A172 (cell line): ENCODE measurements at regions not wholly inside any gene's neighbourhood (a gene's known extent, or its start where the extent isn't known, plus 50 kb on each side); places are given as distances from the start of the nearest gene placed in this dataset.

Experiments
- DNase-seq: peaks from one replicate; pipeline ENCODE4 v3.0.0-alpha.2; 2015; ENCODE audit warnings: low spot score

DNA sequence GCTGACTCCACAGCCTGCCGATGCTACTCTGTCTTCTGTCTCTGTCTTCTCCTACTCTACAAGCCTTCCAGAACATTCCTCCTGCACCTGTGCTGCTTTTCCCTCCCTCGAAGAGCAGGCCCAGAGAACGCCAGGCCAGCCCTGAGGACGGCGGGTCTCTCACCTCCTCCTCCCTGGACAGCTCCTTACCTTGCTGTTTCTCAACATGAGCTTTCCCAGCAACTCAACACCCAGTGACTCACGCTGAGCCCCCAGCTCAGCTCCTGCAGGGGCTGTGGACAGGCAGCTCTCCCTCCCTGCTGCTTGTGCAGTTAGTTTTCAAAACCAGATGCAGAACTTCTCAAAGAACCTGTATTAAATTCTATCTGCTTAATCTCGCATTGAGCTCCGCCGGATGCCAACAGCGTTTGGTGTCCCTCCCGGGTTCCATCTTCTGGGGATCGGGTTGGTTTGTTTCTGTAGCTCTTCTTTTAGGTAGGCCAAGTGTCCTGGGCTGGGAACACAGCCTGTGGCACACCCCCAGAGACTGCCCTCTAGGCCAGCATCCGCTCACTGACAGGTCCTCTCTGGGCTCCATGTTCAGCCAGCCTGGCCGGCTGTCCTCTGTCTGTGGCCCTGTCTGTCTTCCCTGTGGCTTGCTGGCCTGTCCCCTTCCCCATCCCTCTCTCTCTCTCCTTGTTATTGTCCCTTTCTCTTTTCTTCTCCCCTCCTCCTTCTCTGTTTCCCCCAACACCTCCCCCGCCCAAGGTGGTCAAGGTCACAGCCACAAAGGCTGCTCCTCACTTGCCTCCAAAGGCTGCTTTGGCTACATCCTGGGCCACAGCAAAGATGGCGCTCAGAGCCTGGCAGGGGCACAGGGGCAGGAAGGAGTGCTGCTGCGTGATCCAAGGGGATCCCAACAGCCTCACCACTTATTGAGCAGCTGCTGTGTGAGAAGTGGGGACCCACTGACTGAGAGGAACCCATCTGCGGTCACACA is 391.0 kb downstream of the MATN1 start:
- no peak for DNase-seq

DNA sequence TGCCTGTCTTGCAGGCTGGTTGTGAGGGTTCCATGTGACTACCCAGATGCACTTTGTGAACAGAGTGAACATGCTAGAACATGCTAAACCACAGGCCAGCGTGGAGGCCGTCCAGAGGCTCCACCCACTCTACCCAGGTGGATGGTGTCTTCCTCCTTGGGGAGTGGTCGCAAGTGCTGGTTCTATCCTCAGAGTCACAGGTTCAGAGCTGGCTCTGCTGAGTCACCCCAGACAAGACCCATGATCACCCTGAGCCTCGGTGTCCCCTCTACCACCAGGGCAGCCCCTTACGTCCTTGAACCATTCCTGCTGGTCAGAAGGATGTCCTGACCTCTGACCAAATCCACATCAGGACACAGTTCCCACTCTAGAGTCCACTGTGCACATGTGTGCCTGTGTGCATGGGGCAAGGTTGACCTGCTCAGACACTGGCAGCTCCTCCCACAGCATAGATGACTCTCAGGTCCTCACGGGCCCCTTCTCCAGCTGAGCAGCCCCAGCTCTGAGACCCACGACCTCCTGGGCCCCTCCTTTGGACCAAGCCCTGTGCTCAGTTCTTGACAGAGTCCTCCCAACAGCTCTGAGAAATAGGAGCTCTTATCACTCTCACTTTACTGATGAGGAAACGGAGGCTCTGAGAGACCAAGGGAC is 391.8 kb downstream of the MATN1 start:
- DNase-seq = no peak

DNA sequence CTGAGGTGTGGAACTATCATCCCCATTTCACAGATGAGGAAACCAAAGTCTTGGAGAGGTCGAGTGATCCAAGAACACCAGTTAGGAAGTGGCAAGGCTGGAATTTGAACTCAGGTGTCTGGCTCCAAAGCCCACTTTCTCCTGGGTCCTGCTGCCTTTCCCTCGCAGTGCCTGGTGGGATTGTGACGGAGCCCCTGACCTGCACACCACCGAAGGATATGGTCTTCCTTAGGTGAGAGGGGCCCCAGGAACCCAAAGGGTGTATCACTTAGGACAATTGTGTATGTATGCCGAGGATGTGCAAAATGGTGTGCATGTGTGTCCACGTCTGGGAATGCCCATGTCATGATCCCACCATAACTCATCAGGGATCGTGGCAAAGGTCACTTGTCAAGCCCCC is 392.7 kb downstream of the MATN1 start:
- DNase-seq = no peak

DNA sequence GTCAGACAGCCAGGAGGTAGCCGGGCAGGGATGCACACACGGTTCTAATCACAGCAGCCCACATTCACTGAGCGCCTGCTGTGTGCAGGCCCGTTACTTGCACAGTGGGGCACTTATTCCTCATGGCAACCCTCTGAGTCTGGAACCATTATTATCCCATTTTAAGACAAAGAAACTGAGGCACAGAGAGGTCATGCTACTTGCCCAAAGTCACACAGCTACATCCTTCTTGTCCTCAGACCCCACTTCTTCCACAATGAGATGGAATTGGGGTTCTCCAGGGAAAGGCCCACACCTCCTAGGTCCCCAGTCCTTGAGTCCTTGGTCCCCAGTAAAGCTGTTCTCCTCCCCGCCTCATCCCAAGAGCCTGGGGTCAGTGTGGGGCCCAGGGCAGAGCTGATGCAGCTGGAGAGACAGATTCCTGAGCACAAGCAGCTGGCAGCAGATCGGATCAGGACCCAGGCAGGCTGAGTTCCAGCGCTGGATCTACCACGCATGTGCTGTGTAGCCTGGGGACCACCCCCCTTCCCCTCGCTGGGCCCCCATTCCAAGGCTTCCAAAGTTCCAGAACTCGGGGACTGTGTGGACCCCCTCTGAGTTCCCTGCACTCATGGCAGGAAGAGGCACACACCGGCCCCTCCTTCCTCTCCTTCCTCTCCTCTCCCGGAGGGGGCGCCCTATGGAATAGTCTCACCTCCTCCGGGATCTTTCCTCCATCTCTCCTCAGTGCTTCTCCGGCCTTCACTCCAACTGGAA is 393.4 kb downstream of the MATN1 start:
- no peak for DNase-seq

DNA sequence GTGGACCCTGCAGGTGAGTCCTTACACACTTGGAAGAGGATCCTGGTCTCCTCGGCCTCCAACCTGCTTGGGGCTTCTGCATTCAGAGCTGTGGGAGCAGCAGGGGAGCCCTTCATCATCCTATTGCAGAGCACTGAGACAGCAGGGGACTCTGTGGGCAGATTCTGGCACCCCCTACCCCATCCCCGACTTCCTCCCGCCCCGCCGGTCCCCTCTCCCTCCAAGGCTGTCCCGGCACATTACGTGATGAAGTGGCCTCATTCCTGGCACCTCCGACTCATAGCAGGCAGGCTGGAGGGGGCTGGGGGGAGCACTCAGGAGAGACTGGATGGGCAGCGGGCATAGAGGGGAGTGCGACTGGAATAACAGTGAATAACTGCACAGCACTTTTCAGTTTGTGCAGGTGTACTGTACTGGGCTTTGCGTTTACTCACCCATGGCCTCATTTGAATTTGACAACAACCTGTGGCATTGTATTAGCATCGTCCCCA is 394.1 kb downstream of the MATN1 start:
- no peak for DNase-seq

DNA sequence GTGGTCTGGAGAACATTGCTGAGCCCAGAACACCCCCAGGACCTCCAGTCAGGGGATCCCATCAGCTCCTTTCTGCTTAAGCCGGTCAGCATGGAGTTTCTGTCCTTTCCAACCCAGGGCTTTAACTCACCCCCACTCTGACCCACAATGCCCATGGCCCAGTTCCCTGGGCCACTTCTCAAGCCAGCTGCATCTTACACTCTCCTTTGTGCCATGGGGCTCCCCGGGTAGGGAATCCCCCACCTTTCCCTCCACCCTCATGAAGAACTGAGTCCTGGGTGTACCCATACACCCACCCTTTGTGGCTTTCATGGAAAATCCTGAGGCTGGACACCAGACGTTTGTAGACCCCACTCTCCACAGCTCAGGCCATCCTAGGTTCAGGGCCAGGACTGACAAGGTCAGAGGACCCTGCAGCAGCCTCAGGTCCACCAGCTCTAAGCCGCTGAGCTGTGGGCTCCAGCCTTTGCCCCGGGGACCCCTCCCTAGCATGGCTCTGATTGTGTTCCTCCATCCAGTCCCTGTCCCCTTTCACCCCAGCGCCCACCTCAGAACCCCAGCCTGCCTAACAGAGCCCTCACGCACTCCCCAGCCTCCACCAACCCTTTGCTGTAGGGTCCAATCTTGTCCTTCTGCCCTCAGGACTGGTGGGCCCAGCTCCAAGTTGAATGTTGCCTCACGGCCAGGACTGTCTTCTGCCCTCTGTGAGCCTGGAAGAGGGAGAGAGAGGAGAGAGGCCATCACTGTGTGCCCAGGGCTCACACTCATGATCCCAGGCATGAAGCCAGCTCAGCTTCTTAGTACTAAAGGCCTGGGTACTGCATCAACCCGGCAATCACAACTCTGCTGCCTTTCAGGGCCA is 394.8 kb downstream of the MATN1 start:
- DNase-seq = no peak

DNA sequence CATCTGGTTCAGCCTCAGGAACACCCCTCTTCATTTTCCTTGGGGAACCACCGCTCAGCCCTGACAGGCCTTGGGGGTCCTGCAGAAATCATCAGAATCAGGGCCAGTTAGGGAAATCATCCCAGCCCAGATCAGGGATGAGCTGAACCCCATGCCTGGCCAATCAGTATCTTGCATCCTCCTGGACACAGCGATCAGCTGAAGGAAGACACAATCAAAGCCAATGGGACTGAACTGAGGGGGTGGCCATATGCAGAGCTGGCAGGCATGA is 395.4 kb downstream of the MATN1 start:
- no peak for DNase-seq

DNA sequence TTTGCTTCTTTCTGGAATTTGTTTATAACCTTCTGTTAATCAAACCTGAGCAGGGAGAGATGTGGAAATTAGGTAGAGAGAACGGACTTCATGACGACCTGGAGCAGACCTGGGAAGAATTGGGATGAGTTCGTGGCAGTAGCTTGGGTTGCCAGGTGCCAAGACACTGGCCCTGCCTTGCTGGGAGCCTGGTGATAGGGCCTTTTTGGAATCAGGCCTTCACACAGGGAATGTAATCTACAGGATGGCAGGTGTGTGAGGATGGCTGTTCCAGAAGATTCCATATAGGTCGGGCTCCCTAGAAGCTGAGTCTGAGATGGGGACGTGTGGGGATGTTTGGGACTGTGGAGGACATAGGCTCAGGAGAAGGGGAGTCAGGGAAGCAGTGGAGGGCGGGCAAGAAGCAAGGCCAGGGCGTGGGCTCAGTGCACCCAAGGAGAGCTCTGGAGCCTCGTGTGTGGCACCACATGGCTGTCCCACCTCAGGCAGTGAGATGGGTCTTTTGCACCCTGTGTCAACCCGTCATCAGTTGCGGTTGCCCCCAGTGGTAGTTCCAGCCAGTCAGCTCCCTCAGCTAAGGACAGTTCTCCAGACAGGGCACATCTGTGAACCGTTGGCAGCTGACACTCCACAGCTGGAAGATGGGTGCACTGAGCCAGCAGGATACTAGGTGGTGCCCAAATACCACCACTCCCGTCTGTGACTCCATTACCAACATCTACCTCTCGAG is 395.9 kb downstream of the MATN1 start:
- no peak for DNase-seq

DNA sequence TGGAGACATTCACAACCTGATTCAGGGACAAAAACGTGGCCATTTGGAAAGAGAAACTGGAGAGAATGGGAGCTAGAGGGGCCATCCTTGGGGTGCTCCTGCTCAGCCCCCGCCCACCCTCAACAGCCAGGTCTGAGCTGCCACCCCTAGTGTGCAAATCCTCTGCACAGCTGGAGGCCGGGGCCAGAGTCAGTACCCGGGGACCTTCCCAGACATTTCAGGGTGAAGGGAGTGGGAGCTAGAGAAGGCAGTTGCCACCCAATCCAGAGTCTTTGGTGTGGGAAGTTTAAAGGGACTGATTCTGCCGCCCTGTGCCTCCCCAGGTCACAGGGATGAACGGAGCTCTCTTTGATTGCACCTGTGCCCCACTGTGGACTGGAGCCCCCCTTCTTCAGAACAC is 397.4 kb downstream of the MATN1 start:
- no peak for DNase-seq

DNA sequence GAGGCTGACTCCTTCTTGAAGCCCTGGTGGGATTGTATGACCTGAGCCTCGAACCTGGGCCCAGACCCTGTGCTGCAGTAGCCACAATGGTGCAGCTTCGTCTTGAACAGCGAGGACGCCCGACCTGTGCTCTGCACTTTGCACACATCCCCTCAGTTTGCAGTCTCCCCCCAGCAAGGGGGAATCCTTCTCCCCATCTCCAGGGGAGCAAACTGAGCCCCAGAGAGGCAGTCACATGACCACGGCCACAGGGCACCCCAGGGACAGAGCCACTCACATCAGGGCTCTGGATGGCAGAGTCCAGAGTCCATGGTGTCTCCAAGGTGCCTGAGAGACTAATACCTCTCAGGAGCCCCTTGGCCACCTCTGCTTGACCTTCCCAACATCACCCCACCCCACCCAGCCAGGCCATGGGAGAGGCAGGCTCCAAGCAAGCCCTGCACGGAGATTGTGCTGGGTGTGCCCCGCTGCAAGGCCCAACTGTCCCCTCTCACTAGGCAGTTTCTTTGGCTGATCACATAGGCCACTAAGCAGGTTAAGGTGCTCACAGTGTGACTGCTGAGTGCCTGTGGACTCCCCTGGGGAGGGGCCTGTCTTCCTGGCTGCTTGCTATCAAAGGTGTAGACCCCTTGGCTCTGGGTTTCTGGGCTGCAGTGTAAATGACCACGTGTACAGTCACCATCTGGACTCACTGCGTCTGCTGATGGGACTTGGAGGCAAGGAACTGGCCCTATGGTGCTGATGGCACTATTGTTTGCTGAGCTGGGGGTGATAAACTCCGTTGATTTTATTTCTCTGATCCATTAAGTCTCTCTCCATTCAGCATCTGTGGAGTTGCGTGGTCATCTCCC is 398.1 kb downstream of the MATN1 start:
- no peak for DNase-seq

DNA sequence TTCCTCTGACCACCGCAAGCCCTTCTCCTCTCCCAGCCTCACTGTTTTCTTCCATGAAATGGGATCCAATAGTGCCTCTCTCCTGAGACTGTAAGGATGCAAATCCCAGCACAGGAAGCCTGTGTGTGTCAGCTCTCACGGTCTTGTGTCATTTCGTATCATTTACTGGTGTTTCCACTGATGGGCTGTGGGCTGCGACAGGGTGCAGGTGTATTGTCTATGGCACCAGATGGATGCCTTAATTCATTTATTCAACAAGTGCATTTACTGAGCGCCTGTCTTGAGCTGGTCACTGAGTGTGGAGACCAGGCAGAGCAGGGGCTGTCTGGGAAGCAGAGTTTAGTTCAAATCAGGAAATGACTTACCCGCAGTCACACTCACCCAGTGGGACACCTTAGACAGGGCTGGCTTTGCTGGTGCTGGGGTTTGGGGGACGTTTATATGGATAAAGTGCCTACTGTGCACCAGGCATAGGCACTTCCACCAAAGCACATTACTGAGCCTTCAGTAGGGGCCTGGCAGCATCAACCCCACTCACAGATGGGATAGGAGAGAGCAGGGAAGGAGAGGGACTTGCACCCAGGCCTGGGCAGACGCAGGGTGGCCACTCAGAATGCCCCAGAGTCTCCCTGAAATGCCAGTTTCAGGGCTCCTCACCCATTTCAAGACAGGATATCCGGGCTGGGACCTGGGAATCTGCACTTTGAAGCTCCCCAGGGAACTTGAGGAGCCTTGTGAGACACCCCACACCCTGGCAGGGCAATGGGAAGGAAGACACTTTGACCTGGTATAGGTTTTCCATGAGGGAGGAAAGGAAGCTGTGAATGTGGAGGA is 398.9 kb downstream of the MATN1 start:
- no peak for DNase-seq

DNA sequence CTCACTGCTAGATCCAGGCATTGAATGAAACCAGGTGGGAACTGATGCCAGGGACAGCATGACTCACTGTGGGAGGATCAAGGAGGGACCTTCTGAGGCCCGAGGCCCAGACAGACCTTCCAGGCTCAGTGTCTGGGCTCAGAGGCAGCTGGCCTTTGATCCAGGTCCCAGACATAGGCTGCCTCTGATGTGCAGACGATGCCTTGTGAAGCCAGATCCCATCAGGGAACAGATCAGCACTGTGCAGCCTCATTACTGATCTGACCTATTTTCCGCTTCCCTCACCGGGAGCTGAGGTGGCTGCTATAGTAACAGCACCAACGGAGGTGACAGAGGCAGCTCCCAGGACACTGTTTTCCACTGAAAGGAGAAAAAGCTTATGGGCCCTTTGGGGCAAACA is 399.5 kb downstream of the MATN1 start:
- no peak for DNase-seq

DNA sequence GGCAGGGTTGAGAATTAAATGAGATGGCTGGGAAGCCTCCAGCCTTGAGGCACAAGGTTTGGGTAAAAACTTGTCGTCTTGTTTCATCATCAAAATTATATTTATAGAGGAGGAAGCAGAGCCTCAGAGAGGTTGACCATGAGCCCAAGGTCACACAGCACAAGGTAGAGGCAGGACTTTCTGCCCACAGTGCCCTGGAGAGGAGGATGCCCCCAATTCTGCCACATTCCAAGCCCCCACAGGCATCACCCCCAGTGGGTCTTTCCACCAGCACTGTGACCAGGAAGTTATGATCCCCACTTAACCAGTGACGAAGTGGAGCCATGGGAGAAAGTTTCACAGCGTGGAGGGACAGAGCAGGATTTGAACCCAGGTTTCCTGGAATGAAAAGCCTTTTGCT is 400.0 kb downstream of the MATN1 start:
- DNase-seq = no peak

DNA sequence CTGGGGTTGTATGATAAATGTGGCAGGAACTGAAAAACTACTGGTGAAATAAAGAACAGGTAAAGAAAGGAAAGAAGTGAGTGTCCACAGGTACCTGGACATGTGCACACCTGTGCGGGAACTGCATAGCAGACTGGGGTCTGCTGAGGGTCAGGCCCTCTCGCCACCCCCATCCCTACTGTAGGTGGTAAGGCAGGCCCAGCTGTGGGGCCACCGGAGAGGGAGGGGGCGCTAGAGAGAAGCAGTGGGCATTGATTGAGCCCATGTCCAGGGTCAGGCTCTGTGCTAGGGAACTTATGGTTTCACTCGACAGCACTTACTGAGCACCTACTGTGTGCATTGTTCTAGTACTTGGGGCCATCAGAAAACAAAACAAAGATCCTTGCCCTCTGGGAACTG is 400.5 kb downstream of the MATN1 start:
- no peak for DNase-seq

DNA sequence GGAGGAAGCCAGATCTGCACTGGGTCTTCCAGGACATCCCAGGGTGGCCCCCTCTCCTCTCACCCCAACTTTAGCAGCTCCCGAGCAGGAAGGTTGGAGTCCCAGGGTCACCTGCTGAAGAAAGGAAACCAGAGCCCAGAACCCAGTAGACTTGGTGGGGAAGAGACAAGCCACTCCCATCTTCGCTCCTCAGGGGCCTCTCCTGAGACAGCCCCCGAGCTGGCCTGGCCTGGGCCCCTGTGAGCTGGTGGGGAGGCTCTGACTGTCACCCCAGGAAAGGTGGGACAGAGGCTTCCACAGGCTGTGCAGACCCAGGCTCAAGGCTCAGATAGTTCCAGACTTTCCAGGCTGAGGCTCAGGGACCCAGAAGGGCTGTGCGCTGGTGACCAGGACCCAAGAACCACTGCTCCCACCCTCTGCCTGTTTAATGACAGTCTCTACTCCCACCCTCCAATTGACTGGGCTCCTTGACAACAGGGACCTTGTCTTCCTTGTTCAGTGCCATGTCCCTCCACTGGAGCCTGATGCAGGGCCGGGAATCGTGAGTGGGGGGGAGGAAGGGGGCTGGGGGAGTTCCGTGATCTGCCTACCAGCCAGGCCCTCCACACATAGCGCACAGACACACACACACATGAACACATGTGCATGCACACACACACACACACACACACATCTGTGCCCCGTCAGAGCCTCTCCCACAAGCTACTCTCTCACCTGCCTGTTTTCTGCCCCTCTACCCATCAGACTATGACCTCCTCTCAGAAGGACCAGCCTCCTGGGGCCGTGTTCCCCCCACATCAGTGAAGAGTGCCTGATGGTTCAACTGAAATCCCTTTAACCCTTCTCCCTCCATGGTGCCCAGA is 401.2 kb downstream of the MATN1 start:
- no peak for DNase-seq

DNA sequence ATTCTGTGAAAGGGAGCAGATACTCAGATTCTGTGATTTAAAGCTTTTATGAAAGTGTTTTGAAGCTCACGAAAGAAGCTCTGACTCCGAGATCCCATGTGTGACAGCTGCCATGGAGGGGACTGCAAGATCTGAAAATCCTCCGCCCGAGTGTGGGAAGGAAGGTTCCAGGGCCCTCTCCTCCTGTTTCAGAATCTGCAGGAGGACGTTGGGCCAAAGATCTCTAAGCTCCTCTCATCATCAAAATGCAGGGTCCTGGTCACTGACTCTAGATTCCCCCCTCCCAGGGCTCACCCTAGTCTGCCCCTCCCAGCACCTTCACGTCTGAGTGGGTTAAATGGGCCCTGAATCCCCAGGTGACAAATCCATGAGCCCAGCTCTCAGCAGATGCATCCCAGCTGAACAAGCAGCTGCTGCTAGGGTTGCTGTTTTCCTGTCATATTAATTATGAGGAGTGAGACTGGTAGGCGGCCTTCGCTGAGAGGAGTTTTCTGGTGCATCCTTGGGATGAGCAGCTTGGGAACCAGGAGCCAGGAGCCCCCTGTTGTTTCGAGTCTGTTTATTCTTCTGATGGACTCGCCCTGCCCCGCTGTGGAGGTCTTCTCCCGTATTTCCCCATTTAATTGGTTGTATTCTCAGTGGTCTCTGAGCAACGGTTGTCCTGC is 402.0 kb downstream of the MATN1 start:
- no peak for DNase-seq

DNA sequence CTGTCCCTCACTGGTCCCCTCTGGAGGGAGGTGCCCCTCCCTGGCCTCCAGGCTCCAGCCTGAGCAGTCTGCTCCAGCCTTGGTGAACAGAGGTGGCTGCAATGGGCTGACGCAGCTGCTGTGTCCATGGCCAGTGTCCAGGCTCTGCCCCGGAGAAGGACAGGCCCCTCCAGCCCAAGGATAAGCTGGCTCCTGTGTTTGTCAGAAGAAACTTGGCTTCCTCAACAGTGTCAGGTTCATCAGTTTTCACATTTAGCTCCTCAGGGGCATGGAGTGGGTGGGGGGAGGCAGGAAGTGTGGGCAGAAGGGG is 402.8 kb downstream of the MATN1 start:
- DNase-seq = no peak
